HFFc6 (cell line): ENCODE measurements at regions not wholly inside any gene's neighbourhood (a gene's known extent, or its start where the extent isn't known, plus 50 kb on each side); places are given as distances from the start of the nearest gene placed in this dataset.

ENCODE experiments used
- DNase-seq: peaks from one replicate; pipeline ENCODE4 v3.0.0-alpha.2; 2018
- H3K27ac Mint-ChIP-seq: 2 replicates; pipeline ENCODE4 v1.8.0; 2020; ENCODE audit warnings: mild to moderate bottlenecking, mixed read lengths
- H3K27me3 Mint-ChIP-seq: 2 replicates; pipeline ENCODE4 v1.8.0; 2021; ENCODE audit warnings: mild to moderate bottlenecking, moderate library complexity, mixed read lengths; ENCODE audit not compliant: insufficient read depth
- H3K36me3 Mint-ChIP-seq: 2 replicates; pipeline ENCODE4 v1.8.0; 2021; ENCODE audit warnings: low read depth, mixed read lengths
- H3K4me1 Mint-ChIP-seq: 2 replicates; pipeline ENCODE4 v1.8.0; 2020; ENCODE audit warnings: low read depth, mixed read lengths
- H3K4me3 Mint-ChIP-seq: 2 replicates; pipeline ENCODE4 v1.8.0; 2020; ENCODE audit warnings: mild to moderate bottlenecking, moderate library complexity, mixed read lengths
- H3K9me3 Mint-ChIP-seq: 2 replicates; pipeline ENCODE4 v1.8.0; 2020; ENCODE audit warnings: mild to moderate bottlenecking, mixed read lengths
- CTCF ChIP-seq: fragments of 200-600 bp; sonication (generic); IDR thresholded peaks from 2 replicates; pipeline ENCODE4 v1.5.0; 2021; ENCODE audit warnings: antibody characterized with exemption, mild to moderate bottlenecking

- peaks cover 33% of the 10 kb centered on the region for H3K9me3 Mint-ChIP-seq
- H3K36me3 Mint-ChIP-seq, result no peaks in the 10 kb centered on the region
- H3K4me3 Mint-ChIP-seq, result no peak overlapping the region
- no peak for TF ChIP-seq CTCF
- no peak for DNase-seq
- no peaks in the 10 kb centered on the region for H3K27me3 Mint-ChIP-seq
- H3K4me1 Mint-ChIP-seq, result no peaks in the 10 kb centered on the region
- no peak overlapping the region for H3K27ac Mint-ChIP-seq
Observed at GRCh38 chr2:76633276-76633921, 888.8 kb downstream of the LRRTM4 start.

GRCh38 chr2:76625101-76625500 is 897.1 kb downstream of the LRRTM4 start:
- peaks cover 62% of the 10 kb centered on the region for H3K9me3 Mint-ChIP-seq
- H3K36me3 Mint-ChIP-seq, result no peaks in the 10 kb centered on the region
- H3K4me3 Mint-ChIP-seq, result no peak overlapping the region
- no peak overlapping the region for H3K27ac Mint-ChIP-seq
- no peaks in the 10 kb centered on the region for H3K27me3 Mint-ChIP-seq
- H3K4me1 Mint-ChIP-seq, result no peaks in the 10 kb centered on the region
- no peak for TF ChIP-seq CTCF
- DNase-seq, result no peak

GRCh38 chr2:76613330-76613729 is 902.6 kb upstream of the GCFC2 start:
- H3K4me1 Mint-ChIP-seq, result no peaks in the 10 kb centered on the region
- no peaks in the 10 kb centered on the region for H3K36me3 Mint-ChIP-seq
- peaks cover 16% of the 10 kb centered on the region for H3K9me3 Mint-ChIP-seq
- H3K4me3 Mint-ChIP-seq, result no peak overlapping the region
- no peaks in the 10 kb centered on the region; the same call in 1 of the 2 replicates for H3K27me3 Mint-ChIP-seq
- TF ChIP-seq CTCF, result no peak
- no peak overlapping the region for H3K27ac Mint-ChIP-seq
- no peak for DNase-seq

GRCh38 chr2:76612764-76613163 is 902.0 kb upstream of the GCFC2 start:
- DNase-seq, result no peak
- peaks cover 16% of the 10 kb centered on the region for H3K9me3 Mint-ChIP-seq
- H3K36me3 Mint-ChIP-seq, result no peaks in the 10 kb centered on the region
- no peaks in the 10 kb centered on the region; the same call in 1 of the 2 replicates for H3K27me3 Mint-ChIP-seq
- no peak overlapping the region for H3K4me3 Mint-ChIP-seq
- TF ChIP-seq CTCF, result no peak
- no peak overlapping the region for H3K27ac Mint-ChIP-seq
- H3K4me1 Mint-ChIP-seq, result no peaks in the 10 kb centered on the region

- Mint-ChIP-seq H3K27ac (no peak overlapping the region), H3K36me3 (no peaks in the 10 kb centered on the region), H3K4me3 (no peak overlapping the region), H3K4me1 (no peaks in the 10 kb centered on the region), H3K27me3 (no peaks in the 10 kb centered on the region; the same call in 1 of the 2 replicates), H3K9me3 (peaks cover 13% of the 10 kb centered on the region)
- DNase-seq, result no peak
- no peak for TF ChIP-seq CTCF
Observed at GRCh38 chr2:76610451-76610850, 899.7 kb upstream of the GCFC2 start.
